ENCODE measurements at regions not wholly inside any gene's neighbourhood (a gene's known extent, or its start where the extent isn't known, plus 50 kb on each side); places are given as distances from the start of the nearest gene placed in this dataset.

DNA sequence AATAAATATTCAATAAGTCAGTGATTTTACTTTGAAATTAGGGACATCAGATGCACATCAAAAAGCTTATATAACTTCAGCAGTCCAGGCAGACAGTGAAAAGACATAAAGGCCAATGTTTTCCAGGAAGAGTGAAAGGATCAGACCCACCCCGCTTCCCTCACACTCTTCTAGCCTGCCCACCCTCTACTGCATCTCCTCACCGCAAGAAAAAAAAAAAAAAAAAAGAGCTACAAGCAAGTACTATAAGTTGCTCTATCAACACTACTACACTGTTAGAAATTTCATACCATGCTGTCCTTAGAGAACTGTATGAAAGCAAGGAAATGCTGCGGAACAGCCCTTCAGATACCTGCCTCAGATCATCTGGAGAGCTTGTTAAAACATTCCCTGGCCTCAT lies 240.8 kb downstream of the ZEB2 start:
- TF ChIP-seq, protein P1, sequence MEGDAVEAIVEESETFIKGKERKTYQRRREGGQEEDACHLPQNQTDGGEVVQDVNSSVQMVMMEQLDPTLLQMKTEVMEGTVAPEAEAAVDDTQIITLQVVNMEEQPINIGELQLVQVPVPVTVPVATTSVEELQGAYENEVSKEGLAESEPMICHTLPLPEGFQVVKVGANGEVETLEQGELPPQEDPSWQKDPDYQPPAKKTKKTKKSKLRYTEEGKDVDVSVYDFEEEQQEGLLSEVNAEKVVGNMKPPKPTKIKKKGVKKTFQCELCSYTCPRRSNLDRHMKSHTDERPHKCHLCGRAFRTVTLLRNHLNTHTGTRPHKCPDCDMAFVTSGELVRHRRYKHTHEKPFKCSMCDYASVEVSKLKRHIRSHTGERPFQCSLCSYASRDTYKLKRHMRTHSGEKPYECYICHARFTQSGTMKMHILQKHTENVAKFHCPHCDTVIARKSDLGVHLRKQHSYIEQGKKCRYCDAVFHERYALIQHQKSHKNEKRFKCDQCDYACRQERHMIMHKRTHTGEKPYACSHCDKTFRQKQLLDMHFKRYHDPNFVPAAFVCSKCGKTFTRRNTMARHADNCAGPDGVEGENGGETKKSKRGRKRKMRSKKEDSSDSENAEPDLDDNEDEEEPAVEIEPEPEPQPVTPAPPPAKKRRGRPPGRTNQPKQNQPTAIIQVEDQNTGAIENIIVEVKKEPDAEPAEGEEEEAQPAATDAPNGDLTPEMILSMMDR (IDR thresholded peaks at IDR 0.05), result no peak
- TF ChIP-seq POLR2A (IDR thresholded peaks at IDR 0.05), result no peak
